ENCODE measurements at regions not wholly inside any gene's neighbourhood (a gene's known extent, or its start where the extent isn't known, plus 50 kb on each side); places are given as distances from the start of the nearest gene placed in this dataset.
"Not testable (repeated sequence)": the region's sequence is repeated elsewhere in the genome, so short reads cannot be mapped to it uniquely, and the experiment has no call there.

DNA sequence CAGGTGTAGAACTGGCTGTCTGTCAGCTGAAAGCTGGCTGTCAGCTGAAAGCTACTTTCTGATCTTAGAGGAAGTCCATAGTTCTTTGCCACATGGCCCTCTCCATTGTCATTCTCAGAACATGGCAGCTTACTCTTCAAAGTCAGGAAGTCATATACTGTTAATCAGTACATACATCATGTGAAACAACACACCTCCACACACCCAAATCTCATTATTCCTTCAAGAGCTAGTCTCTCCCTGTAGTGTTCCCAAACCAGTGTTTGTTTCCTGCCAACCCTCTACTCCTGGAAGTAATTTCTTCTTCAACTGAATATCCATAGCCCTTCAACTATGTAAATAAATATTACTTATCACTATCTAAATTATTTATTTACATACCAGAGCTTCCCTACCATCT, 58.9 kb downstream of the OR5AK2 start:
- ChIA-PET CTCF (no interaction called here), POLR2A (no interaction called here)

DNA sequence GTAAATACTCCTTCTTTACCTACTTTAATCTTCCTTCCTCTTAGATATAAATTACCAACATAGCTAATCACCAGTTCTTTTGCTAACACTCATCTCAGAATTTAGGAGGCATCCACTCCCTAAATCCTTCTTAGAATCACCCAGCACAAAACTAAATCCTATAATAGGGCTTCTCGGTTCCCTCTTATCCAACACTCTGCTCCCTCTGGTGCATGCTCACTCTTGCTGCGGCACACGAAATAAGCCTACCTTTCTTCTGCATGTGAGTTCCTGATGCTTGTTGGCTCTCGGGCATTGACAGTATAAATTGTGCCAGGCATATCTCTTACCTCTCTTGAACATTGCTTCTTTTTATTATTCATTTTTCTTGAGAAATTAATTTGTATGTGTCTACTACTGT, 61.0 kb downstream of the OR5AK2 start:
- ChIA-PET POLR2A (no interaction called here), CTCF (no interaction called here)

DNA sequence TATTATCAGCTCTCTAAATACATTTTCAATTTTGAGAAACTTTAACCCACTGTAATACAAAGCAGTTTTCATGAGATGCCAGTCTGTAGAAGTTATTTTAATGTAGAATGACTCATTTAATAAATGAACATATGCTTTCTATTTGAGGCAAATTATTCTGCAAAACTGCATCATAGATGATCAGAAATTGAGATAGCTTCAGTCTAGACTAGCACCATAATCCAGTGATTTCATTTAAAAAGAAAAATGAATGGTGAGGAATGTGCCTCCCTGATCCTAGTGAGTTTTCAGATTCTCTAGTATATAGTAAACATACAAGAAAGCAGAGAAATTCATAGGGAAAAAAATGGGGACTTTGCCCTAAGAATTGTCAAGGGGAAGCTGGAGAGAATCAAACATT, 66.1 kb downstream of the OR5AK2 start:
- ChIA-PET POLR2A (no interaction called here), CTCF (no interaction called here)

DNA sequence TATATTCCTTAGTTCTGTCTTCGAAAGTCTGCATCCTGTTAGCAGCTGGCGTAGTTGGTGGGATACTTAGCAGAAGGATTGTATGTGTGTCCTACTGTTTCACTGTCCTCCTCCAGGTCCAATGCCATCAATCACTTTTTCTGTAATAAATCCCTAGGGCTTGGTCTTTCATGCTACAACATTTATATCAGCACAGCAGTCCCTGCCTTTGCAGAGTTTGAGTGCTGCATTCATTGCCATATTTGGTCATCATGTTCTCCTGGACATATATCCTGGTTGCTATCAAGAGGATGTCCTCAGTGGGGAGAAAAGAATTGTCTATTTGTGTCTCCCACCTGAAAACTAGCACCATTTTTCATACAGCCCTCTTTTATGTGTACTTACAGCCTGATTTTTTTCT, 67.0 kb downstream of the OR5AK2 start:
- ChIA-PET CTCF (no interaction called here), POLR2A (no interaction called here)

DNA sequence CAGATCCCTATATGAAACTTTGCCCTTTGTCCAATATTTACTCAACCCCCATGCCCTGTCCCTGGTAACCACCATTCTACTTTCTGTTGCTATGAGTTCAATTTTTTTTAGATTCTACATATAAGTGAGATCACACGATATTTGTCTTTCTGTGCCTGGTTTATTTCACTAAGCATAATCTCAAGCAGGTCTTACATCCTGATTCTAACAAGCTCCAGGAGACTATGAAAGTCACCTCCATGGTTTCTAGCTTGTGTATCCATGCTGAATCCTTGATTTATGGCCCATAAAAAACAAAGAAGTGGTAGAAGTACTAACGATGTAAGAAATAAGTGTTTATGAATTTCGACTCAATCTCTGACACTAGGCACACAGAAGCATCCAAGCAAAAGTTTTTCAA, 68.0 kb downstream of the OR5AK2 start:
- ChIA-PET POLR2A (no interaction called here), CTCF (no interaction called here)

DNA sequence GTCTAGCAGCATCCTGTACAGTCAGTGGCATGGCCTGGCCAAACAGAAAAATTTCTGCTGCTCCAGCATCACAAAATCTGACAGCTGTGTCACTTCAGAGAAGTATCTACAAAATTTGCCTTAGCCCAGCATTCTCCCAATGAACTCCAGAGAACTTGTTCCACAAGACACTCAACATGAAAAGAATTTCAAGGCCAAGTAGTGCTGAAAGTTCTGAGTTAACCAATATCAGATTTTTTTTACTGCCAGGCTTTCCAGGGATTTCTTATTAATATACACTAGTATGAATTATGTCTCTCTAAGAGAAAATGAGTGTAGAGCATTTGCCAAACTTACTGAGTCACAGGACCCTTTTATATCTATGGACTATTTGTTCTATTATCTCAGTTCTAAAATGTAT, 68.8 kb downstream of the OR5AK2 start:
- ChIA-PET POLR2A (no interaction called here), CTCF (no interaction called here)

DNA sequence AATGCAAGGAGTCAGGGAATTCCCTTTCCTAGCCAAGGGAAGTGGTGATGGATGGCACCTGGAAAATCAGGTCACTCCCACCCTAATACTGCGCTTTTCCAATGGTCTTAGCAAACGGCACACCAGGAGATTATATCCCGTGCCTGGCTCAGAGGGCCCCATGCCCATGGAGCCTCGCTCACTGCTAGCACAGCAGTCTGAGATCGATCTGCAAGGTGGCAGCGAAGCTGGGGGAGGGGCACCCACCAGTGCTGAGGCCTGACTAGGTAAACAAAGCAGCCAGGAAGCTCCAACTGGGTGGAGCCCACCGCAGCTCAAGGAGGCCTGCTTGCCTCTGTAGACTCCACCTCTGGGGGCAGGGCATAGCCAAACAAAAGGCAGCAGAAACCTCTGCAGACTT, 74.2 kb downstream of the OR5AK2 start:
- CTCF ChIA-PET, POLR2A ChIA-PET: not testable (repeated sequence)

DNA sequence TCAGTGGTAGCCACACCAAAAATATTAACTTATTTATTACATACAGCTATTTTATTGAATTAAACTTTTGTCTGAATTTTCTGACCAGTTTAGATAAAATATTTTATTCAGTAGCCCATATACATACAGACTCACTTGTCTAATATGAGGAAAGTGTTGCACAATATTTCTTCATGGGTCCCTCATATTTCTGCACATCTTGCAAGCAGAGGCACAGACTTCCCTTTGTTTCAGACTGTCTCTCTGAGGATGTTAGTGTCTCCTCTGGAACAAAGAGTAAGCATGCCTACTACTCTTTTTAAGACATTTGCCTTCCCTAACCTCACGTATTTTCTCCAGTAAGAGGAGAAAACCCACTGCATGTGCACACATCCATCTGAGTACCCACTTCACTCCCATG, 81.2 kb downstream of the OR5AK2 start:
- ChIA-PET POLR2A (no interaction called here), CTCF (no interaction called here)

DNA sequence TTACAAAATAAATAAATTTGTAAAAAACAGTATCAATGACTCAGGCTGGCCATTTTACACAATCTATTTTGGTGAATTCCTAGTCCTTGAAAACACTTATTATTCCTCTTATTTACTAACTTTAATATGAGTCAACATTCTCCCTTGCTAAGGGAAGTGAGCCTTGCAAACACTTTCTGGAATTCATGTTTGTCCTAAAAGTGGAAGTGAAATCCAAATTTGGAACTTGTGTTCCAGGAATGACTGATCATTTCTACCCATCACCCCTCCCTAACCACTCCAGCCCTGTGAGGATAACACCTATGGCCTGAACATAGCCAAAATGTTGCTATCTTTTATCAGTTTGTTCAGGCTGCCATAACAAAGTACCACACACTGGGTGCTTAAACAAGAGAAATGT, 83.1 kb downstream of the OR5AK2 start:
- ChIA-PET CTCF (no interaction called here), POLR2A (no interaction called here)

DNA sequence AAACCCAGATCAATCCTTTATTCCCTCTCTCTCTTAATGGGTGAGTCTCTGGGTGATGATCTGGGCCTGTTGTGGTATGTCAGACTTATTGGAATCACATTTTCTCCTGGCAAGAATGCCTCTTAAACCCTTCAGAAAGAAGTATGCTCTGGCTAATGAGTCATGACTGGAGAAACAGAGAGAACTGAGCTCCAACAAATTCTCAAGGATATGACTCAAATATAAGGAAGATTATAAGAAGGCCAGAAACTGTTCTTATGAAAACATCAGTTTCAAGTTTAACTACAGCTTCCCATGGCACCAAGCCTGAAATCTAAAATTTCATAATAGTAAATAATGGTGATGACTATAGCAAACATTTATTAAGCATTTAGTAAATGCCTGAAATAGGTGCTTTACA, 83.9 kb downstream of the OR5AK2 start:
- ChIA-PET CTCF (no interaction called here), POLR2A (no interaction called here)

DNA sequence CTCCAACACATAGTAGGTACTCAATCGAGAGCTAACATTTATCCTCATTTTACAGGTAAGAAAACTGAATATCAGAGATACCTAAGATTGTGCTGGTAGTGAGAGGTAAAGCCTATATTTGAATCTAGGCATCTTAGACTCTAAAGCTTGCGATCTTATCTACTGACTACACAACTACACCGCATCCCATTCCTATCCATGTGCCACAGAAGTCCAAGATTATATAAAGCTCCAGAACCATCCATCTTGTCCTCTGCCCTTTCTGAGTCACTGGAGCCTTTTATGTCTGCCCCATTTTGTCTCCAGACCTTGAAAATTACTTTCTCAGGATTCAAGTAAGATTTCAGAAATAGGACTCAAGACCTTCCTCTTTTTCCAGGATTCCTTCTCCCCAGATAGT, 84.4 kb downstream of the OR5AK2 start:
- POLR2A ChIA-PET: no interaction called here
- CTCF ChIA-PET: no interaction called here

DNA sequence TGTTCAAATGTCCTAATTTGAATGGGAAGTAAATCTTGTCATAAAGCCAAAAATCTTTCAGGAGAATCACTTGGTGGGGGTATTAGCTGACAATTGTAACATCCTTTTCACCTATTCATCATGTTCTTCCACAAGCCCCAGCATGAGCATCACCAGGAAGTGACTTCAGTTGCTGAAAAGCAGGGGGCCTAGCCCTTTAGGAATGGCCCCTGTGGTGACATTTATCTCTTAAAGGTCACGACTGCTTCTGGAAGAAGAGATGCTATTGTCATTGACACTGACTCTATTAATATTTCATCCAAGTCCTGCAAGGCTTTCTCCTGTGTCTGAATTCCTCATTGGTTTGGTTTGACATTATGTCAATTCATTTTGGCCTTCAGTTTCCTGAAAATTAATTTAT, 92.6 kb downstream of the OR5AK2 start:
- ChIA-PET POLR2A (no interaction called here), CTCF (no interaction called here)

DNA sequence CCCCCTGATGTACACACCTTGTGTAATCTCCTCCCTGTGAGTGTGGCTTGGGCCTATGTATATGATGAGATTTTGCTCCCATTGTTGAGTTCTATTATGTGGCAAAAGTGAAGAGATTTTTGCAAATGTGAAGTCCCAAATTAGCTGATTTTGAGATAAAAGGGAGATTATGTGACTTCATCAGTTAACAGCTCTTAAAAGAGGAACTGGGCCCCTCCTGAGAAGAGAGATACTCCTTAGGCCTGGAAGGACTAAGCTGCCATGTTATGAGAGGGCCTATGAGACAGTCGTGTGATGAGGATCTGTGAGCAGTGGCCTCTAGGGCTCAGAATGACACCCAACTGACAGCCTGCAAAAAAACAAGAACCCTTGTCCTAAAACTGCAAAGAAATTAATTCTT, 93.4 kb downstream of the OR5AK2 start:
- CTCF ChIA-PET: no interaction called here
- POLR2A ChIA-PET: no interaction called here

DNA sequence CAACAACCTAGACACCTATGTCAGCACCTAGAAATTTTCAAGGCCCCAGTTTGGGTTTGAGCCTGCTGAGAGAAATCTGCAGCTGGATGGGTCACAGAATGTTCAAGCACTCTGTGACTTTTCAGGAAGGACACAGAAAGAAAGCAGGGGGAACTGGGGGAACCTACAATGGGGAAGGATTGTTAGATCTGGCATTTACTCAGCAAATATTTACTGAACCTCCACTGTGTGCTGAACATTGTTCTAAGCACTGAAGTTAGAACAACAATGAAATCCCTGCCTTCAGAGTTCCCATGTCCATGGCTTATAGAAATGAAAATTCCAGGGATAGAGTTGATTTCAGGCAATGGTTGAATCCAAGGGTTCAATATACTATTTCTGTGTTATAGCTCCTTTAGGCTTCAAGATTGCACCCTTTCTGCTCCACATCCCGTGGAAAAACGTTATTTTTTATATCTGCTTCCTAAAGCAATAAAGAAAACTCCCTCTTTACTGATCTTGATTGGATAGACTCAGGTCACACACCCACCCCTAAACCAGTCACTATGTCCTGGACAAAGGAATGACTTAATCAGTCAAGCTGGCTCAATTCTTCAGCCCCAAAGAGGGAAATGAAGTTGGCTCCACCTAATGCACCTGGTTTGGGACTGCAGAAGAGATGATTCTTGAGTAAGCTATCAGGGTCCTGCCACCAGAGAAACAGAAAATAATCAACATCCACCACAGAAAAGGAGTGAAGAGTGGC, 95.1 kb downstream of the OR5AK2 start:
- POLR2A ChIA-PET: no interaction called here
- CTCF ChIA-PET: no interaction called here

DNA sequence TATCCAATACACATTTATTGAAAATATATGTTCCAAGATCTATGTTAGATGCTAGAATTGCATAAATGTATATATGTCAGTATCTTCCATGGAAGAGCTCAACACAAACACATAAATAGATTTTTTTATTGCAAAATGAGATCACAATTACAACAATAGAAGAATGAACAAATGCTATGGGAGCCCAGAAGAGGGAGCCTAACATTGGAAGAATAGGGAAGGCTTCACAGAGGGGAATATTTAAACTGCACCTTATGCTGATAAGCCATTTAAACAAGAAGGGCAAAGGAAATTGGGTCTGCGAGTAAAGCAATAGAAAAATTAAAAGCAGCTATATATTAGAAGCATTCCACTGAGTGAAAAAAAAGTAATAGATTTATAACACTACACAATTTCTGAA, 96.1 kb upstream of the LRRC55 start:
- CTCF ChIA-PET: no interaction called here
- POLR2A ChIA-PET: no interaction called here

DNA sequence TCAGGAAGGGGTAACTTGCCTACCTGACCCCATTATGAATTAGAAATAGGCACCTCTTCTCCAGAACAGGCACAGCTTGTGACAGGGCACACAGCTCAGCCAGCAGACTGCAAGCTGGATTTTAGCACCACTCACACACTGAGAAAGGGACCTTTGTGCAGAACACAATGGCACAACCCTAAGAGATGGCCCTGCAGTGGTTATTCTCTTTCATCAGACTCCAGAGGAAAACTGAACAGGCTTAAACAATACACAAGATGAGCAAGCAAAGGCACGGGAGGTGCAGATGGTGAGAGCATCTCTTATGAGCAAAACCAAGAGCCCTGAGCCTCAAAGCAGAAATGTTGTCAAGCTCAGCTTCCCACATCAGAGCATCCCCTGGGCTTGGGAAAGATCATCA, 93.8 kb upstream of the LRRC55 start:
- ChIA-PET CTCF (no interaction called here), POLR2A (no interaction called here)

DNA sequence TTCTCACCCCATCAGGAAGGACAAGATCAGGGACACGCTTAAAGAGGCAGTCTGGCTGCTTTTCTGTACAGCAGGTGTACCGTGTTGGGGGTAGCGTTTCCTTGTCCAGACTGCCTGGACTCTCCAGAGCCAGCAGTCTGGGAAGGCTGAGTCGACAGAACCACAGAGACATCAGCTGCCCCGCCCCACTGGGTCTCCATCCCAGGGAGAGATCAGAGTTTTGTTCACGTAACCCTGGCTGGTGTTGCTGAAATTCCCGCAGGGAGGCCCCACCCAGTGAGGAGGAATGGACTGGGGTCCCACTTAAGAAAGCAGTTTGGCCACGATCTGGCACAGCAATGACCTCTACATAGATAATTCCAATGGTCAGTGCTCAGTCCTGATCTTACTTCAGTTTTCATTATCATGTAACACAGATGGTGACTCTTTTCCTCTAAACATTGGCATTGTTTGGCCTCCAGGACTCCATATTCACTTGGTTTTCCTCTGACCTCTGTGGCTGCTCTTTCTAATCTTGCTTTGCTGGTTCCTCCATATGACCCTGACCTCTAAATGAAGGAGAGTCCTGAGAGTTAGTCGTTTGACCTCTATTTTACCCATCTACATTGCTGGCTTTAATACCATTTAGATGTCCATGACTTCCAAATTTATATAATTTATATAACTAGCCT, 89.6 kb upstream of the LRRC55 start:
- POLR2A ChIA-PET: no interaction called here
- CTCF ChIA-PET: no interaction called here

DNA sequence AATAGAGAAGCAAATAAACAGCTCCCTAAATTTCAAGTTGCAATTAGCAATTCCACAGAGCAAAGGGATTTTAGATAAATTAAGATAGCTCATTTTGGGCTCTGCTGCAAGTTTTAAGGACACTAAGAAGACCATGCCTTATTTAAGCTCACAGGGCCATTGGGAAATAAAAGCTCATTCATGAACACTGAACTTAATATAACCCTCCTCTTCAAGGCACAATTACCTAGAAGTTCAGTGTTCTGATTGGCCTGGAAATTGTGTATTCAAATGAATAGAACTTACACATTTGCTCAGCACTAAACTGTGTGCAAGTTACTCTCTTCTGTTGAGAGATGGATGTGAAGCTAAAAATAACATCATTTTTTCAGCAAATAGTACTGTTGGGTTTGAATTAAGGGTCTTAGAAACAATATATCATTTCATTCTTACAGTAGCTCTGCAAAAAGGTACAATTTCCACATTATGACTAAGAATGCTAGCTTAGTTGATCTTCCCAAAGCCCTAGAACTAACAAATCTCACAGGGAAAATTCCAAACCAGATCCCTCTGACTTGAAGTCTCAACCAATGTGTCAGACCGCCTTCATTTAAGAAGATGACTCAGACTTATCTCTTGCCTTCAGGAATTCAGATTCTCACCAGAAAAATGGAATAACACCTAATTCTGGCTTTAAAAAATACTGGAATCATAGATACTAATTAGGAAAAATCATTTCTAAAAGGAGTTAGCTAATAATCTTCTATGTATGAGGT, 87.4 kb upstream of the LRRC55 start:
- ChIA-PET CTCF (no interaction called here), POLR2A (no interaction called here)

DNA sequence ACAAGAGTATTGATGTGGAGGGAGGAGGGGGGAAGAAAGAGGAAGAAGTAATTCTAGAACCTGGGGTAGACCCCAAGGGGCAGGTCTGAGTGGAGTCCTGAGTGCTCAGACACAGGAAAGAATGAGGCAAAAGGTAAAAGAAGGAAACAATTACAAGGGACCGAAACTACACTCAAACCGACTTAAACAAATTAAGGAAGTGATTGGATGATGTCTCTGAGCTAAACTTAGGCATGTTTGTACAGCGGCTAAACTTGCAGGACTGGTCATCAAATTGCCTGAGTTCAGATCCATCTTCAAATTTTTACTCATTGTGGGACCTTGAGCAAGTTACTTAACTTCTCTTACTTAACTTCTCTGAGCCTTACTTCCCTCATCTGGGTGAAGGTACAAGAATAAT, 86.3 kb upstream of the LRRC55 start:
- CTCF ChIA-PET: no interaction called here
- POLR2A ChIA-PET: no interaction called here

DNA sequence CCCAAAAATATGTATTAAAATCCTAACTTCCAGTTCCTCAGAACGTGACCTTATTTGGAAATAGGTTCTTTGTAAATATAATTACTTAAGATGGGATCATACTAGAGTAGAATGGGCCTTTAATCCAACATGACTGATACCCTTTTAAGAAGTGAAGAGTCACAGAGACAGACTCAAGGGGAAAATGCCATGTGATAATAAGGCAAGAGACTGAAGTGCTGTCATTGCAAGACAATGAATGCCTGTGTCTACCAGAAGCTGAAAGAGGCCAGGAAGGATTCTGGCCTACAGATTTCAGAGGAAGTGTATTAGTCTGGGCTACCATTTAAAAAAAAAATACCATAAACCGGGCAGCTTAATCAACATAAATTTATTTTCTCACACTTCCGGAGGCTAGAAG, 85.9 kb upstream of the LRRC55 start:
- POLR2A ChIA-PET: no interaction called here
- CTCF ChIA-PET: no interaction called here

DNA sequence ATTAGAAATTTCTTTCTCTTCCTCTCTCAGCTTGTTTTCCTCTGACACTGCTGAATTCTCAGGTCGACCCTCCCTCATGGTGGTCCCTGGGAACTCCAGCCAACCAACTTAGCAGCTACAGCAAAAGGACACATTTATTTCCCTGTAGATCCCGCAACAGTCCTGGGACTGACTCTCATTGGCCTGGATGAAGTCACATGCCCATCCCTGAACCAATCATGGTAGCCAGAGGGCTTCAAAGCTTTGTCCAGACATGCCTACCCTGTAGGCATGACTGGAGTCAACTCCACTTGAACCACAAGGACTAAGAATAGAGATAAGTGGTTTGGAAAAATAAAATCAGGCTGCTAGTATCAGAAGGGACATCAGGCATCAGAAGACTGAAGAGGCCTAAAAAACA, 84.6 kb upstream of the LRRC55 start:
- CTCF ChIA-PET: no interaction called here
- POLR2A ChIA-PET: no interaction called here

DNA sequence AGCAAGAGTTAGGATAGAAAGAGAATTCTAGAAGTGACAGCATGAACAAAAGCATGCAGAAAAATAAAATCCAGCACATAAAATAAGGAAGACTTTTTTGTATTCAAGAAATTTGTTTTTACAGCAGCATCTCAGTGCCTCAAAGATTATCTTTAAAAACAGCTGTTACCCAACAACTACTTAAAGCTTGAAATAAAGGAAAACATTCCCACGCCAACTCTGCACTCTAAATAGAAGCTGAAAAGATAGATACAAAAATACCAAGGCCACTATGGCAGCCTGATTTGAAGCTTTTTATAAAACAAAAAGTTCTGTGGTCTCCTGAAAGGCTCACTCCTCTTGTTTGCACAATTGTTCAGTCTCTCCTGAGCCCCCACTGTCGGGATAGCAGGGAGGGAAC, 83.6 kb upstream of the LRRC55 start:
- ChIA-PET CTCF (no interaction called here), POLR2A (no interaction called here)
